ENCODE measurements at regions not wholly inside any gene's neighbourhood (a gene's known extent, or its start where the extent isn't known, plus 50 kb on each side); places are given as distances from the start of the nearest gene placed in this dataset.

DNA sequence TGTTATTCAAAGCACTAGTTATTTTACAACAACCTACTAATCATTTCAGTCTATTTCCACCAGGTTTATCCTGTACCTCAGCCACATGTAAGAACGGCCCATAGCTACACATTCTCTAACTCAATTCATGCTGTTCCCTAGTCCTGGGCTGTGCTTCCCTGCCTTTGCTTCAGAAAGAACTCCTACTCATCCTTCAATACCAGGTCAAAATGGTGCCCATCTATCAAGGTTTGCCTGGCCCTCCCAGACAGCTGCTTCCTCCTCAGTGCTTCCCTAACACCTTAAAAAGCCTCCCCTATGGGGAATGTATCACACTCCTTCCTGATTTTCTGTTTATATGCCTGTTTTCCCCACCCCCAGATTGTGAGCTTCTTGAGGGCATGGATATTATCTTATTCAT lies 400.7 kb downstream of the MN1 start:
- TF ChIP-seq, protein P1, sequence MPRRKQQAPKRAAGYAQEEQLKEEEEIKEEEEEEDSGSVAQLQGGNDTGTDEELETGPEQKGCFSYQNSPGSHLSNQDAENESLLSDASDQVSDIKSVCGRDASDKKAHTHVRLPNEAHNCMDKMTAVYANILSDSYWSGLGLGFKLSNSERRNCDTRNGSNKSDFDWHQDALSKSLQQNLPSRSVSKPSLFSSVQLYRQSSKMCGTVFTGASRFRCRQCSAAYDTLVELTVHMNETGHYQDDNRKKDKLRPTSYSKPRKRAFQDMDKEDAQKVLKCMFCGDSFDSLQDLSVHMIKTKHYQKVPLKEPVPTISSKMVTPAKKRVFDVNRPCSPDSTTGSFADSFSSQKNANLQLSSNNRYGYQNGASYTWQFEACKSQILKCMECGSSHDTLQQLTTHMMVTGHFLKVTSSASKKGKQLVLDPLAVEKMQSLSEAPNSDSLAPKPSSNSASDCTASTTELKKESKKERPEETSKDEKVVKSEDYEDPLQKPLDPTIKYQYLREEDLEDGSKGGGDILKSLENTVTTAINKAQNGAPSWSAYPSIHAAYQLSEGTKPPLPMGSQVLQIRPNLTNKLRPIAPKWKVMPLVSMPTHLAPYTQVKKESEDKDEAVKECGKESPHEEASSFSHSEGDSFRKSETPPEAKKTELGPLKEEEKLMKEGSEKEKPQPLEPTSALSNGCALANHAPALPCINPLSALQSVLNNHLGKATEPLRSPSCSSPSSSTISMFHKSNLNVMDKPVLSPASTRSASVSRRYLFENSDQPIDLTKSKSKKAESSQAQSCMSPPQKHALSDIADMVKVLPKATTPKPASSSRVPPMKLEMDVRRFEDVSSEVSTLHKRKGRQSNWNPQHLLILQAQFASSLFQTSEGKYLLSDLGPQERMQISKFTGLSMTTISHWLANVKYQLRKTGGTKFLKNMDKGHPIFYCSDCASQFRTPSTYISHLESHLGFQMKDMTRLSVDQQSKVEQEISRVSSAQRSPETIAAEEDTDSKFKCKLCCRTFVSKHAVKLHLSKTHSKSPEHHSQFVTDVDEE (CRISPR knock-in tag; IDR thresholded peaks at IDR 0.05) = no peak
- no peak for TF ChIP-seq CSDC2 (CRISPR knock-in tag; IDR thresholded peaks at IDR 0.05)
- no peak for TF ChIP-seq ZNF8 (CRISPR knock-in tag; IDR thresholded peaks at IDR 0.05)
- TF ChIP-seq ZFP3 (CRISPR knock-in tag; IDR thresholded peaks at IDR 0.05) = peak; percentile 92
- TF ChIP-seq ZFP30 (CRISPR knock-in tag; IDR thresholded peaks at IDR 0.05) = no peak
- no peak for TF ChIP-seq RARB (CRISPR knock-in tag; IDR thresholded peaks at IDR 0.05)
- TF ChIP-seq ISL1 (CRISPR knock-in tag; IDR thresholded peaks at IDR 0.05) = no peak
- TF ChIP-seq, protein P2, sequence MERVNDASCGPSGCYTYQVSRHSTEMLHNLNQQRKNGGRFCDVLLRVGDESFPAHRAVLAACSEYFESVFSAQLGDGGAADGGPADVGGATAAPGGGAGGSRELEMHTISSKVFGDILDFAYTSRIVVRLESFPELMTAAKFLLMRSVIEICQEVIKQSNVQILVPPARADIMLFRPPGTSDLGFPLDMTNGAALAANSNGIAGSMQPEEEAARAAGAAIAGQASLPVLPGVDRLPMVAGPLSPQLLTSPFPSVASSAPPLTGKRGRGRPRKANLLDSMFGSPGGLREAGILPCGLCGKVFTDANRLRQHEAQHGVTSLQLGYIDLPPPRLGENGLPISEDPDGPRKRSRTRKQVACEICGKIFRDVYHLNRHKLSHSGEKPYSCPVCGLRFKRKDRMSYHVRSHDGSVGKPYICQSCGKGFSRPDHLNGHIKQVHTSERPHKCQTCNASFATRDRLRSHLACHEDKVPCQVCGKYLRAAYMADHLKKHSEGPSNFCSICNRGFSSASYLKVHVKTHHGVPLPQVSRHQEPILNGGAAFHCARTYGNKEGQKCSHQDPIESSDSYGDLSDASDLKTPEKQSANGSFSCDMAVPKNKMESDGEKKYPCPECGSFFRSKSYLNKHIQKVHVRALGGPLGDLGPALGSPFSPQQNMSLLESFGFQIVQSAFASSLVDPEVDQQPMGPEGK (CRISPR knock-in tag; IDR thresholded peaks at IDR 0.05; ENCODE audit: borderline replicate concordance) = no peak
- TF ChIP-seq ZNF565 (CRISPR knock-in tag; conservative IDR thresholded peaks at IDR 0.05; ENCODE audit: low read depth) = no peak
- no peak for TF ChIP-seq ARNTL (CRISPR knock-in tag; IDR thresholded peaks at IDR 0.05; ENCODE audit: borderline replicate concordance, low read depth)
- TF ChIP-seq ZNF70 (CRISPR knock-in tag; IDR thresholded peaks at IDR 0.05) = no peak
- TF ChIP-seq GLIS3 (CRISPR knock-in tag; IDR thresholded peaks at IDR 0.05) = no peak
